Ishikawa (cell line): ENCODE measurements at regions not wholly inside any gene's neighbourhood (a gene's known extent, or its start where the extent isn't known, plus 50 kb on each side); places are given as distances from the start of the nearest gene placed in this dataset.
A peak's percentile ranks its signal among the peaks of the same experiment; 100 is the strongest.

ENCODE experiments used
- CEBPB ChIP-seq: IDR thresholded peaks from 2 replicates; pipeline ENCODE4 v1.6.1; 2012
- CREB1 ChIP-seq: IDR thresholded peaks from 2 replicates; pipeline ENCODE4 v1.6.1; 2012; ENCODE audit warnings: low read depth
- EGR1 ChIP-seq: IDR thresholded peaks from 2 replicates; pipeline ENCODE4 v1.6.1; 2012
- EP300 ChIP-seq: IDR thresholded peaks from 2 replicates; pipeline ENCODE4 v1.6.1; 2012; ENCODE audit warnings: borderline replicate concordance
- FOXM1 ChIP-seq: IDR thresholded peaks from 2 replicates; pipeline ENCODE4 v1.6.1; 2012; ENCODE audit warnings: low read depth, borderline replicate concordance
- MAX ChIP-seq: IDR thresholded peaks from 2 replicates; pipeline ENCODE4 v1.6.1; 2012
- NFIC ChIP-seq: IDR thresholded peaks from 2 replicates; pipeline ENCODE4 v1.6.1; 2012
- RAD21 ChIP-seq: IDR thresholded peaks from 2 replicates; pipeline ENCODE4 v1.6.1; 2012; ENCODE audit warnings: low read depth
- REST ChIP-seq: IDR thresholded peaks from 2 replicates; pipeline ENCODE4 v1.6.1; 2012; ENCODE audit warnings: low read depth, mild to moderate bottlenecking
- TAF1 ChIP-seq: IDR thresholded peaks from 2 replicates; pipeline ENCODE4 v1.6.1; 2012; ENCODE audit warnings: low read depth, mild to moderate bottlenecking
- TCF12 ChIP-seq: IDR thresholded peaks from 2 replicates; pipeline ENCODE4 v1.6.1; 2012; ENCODE audit warnings: low read depth
- TEAD4 ChIP-seq: IDR thresholded peaks from 2 replicates; pipeline ENCODE4 v1.6.1; 2012
- USF1 ChIP-seq: IDR thresholded peaks from 2 replicates; pipeline ENCODE4 v1.6.1; 2012
- YY1 ChIP-seq: IDR thresholded peaks from 2 replicates; pipeline ENCODE4 v1.6.1; 2012; ENCODE audit warnings: low read depth
- ZBTB7A ChIP-seq: IDR thresholded peaks from 2 replicates; pipeline ENCODE4 v1.6.1; 2012; ENCODE audit warnings: low read depth

GRCh38 chr17:16870253-16871245 lies 101.4 kb downstream of the TNFRSF13B start:
- TF ChIP-seq FOXM1 (no peak), CREB1 (no peak), EP300 (no peak), EGR1 (no peak), NFIC (no peak), CEBPB (no peak), YY1 (no peak), USF1 (no peak), TCF12 (no peak), TEAD4 (no peak), REST (no peak), TAF1 (no peak), MAX (no peak), RAD21 (no peak)

- TF ChIP-seq YY1, result no peak
Measured at GRCh38 chr17:16866436-16866835, 105.5 kb downstream of the TNFRSF13B start.

GRCh38 chr17:16861152-16861551 lies 110.8 kb downstream of the TNFRSF13B start:
- peak; percentile 37 for TF ChIP-seq RAD21

- no peak for TF ChIP-seq YY1
- TF ChIP-seq CEBPB, result no peak
- TF ChIP-seq NFIC, result no peak
- TF ChIP-seq ZBTB7A, result no peak
- TF ChIP-seq EGR1, result no peak
- TF ChIP-seq FOXM1, result no peak
Measured at GRCh38 chr17:16853661-16854320, 118.1 kb downstream of the TNFRSF13B start.
